H1 (cell line): ENCODE measurements at regions not wholly inside any gene's neighbourhood (a gene's known extent, or its start where the extent isn't known, plus 50 kb on each side); places are given as distances from the start of the nearest gene placed in this dataset.

Experiments
- CTCF ChIA-PET: fragments of 300-600 bp; sonication (Branson Sonifier 250); formaldehyde crosslinking; loops from one replicate; lab custom pipeline; 2021; ENCODE audit not compliant: partially characterized antibody; lab: Charles Lee
- POLR2A ChIA-PET: fragments of 300-600 bp; sonication (Branson Sonifier 250); formaldehyde crosslinking; loops from one replicate; lab custom pipeline; 2021; ENCODE audit warnings: inconsistent platforms; ENCODE audit not compliant: partially characterized antibody; lab: Charles Lee
- DNase-seq, 2 experiments: peaks; one replicate each; pipeline versions ENCODE4 v3.0.0 to v3.0.0-alpha.2; 2010 to 2022; ENCODE audit warnings: low spot score in 2 of 2, low read depth in 1 of 2, mixed read lengths in 1 of 2
- FAIRE-seq: peaks from 2 replicates; lab custom pipeline; 2011; peaks lifted over from hg19 to GRCh38; lab: Jason Lieb, UNC
- H2AFZ ChIP-seq: 2 replicates; pipeline ENCODE4 v1.8.1; 2012; ENCODE audit warnings: low read length, inconsistent platforms
- H2AK5ac ChIP-seq: 2 replicates; pipeline ENCODE4 v1.6.1; 2013; ENCODE audit warnings: low read depth, low read length
- H2BK120ac ChIP-seq: replicated peaks from 2 replicates; pipeline ENCODE3; 2013; ENCODE audit warnings: low read depth, low read length, inconsistent platforms
- H2BK12ac ChIP-seq: 2 replicates; pipeline ENCODE4 v1.6.1; 2013; ENCODE audit warnings: low read depth, low read length
- H2BK15ac ChIP-seq: 2 replicates; pipeline ENCODE4 v1.6.1; 2013; ENCODE audit warnings: low read length
- H2BK20ac ChIP-seq: 2 replicates; pipeline ENCODE4 v1.6.1; 2013; ENCODE audit warnings: low read length
- H2BK5ac ChIP-seq: 2 replicates; pipeline ENCODE4 v1.6.1; 2013; ENCODE audit warnings: low read depth, low read length
- H3K14ac ChIP-seq: 2 replicates; pipeline ENCODE4 v1.6.1; 2013; ENCODE audit warnings: inconsistent platforms; ENCODE audit not compliant: insufficient read length
- H3K18ac ChIP-seq: 2 replicates; pipeline ENCODE4 v1.6.1; 2013; ENCODE audit warnings: low read length; ENCODE audit errors: extremely low read depth
- H3K23ac ChIP-seq: 2 replicates; pipeline ENCODE4 v1.6.1; 2013; ENCODE audit warnings: inconsistent platforms; ENCODE audit not compliant: insufficient read length
- H3K23me2 ChIP-seq: 2 replicates; pipeline ENCODE4 v1.6.1; 2013; ENCODE audit warnings: low read depth, low read length
- H3K27ac ChIP-seq: 2 replicates; pipeline ENCODE4 v1.6.1; 2011; ENCODE audit warnings: low read depth, low read length, inconsistent platforms
- H3K27me3 ChIP-seq, 4 experiments: replicated peaks in 1 of 4; 1 replicate in 1 of 4; 2 replicates in 3 of 4; pipeline versions ENCODE4 v1.6.1 to v1.8.1; 2011 to 2013; ENCODE audit warnings: low read length in 3 of 4, mild to moderate bottlenecking in 3 of 4, inconsistent platforms in 2 of 4, mixed read lengths in 2 of 4, moderate library complexity in 1 of 4; ENCODE audit not compliant: control insufficient read depth in 3 of 4, insufficient read depth in 3 of 4; ENCODE audit errors: extremely low read depth in 1 of 4
- H3K36me3 ChIP-seq, 4 experiments: 2 replicates each; pipeline versions ENCODE4 v1.6.1 to v1.8.1; 2011 to 2013; ENCODE audit warnings: mild to moderate bottlenecking in 4 of 4, low read length in 3 of 4, moderate library complexity in 2 of 4, control low read depth in 1 of 4, inconsistent platforms in 1 of 4; ENCODE audit not compliant: insufficient read depth in 4 of 4, control insufficient read depth in 2 of 4
- H3K4ac ChIP-seq: replicated peaks from 2 replicates; pipeline ENCODE3; 2013; ENCODE audit warnings: low read length, low read depth, mixed read lengths, inconsistent platforms; ENCODE audit not compliant: insufficient read length
- H3K4me1 ChIP-seq, 4 experiments: replicated peaks in 1 of 4; 1 replicate in 1 of 4; 2 replicates in 3 of 4; pipeline versions ENCODE4 v1.6.1 to v1.8.1; 2011 to 2013; ENCODE audit warnings: low read length in 3 of 4, inconsistent platforms in 2 of 4, mixed read lengths in 1 of 4; ENCODE audit not compliant: insufficient read depth in 4 of 4, control insufficient read depth in 3 of 4
- H3K4me2 ChIP-seq, 2 experiments: 2 replicates each; pipeline versions ENCODE4 v1.6.1 to v1.8.1; 2011 to 2013; ENCODE audit warnings: low read depth in 2 of 2, low read length in 2 of 2, control low read depth in 1 of 2, inconsistent platforms in 1 of 2, mild to moderate bottlenecking in 1 of 2; ENCODE audit not compliant: insufficient read depth in 1 of 2
- H3K4me3 ChIP-seq, 4 experiments: fragments of 200-600, 300-600 bp in 1 of 4; sonication (generic), shearing (Covaris generic), sonication (Bioruptor Twin) in 1 of 4; 2 replicates each; pipeline versions ENCODE4 v1.5.1 to v1.8.1; 2011 to 2016; ENCODE audit warnings: low read length in 4 of 4, low read depth in 3 of 4, control low read depth in 2 of 4, inconsistent platforms in 2 of 4, mild to moderate bottlenecking in 2 of 4, mixed read lengths in 1 of 4, moderate library complexity in 1 of 4; ENCODE audit not compliant: insufficient read depth in 2 of 4; ENCODE audit errors: extremely low read depth in 1 of 4
- H3K56ac ChIP-seq: replicated peaks from 2 replicates; pipeline ENCODE3; 2013; ENCODE audit warnings: low read depth, mild to moderate bottlenecking, mixed read lengths, low read length, inconsistent platforms; ENCODE audit not compliant: insufficient read length
- H3K79me1 ChIP-seq: 2 replicates; pipeline ENCODE4 v1.6.1; 2013; ENCODE audit warnings: low read depth, low read length, control low read depth
- H3K79me2 ChIP-seq, 2 experiments: 2 replicates each; pipeline versions ENCODE4 v1.6.1 to v1.8.1; 2012 to 2013; ENCODE audit warnings: low read length in 2 of 2, mild to moderate bottlenecking in 2 of 2, inconsistent platforms in 1 of 2; ENCODE audit not compliant: insufficient read depth in 2 of 2, control insufficient read depth in 1 of 2
- H3K9ac ChIP-seq, 4 experiments: replicated peaks in 1 of 4; 1 replicate in 1 of 4; 2 replicates in 3 of 4; pipeline versions ENCODE4 v1.6.1 to v1.8.1; 2011 to 2013; ENCODE audit warnings: low read depth in 3 of 4, low read length in 3 of 4, control low read depth in 2 of 4, mild to moderate bottlenecking in 2 of 4, moderate library complexity in 2 of 4, inconsistent platforms in 1 of 4; ENCODE audit errors: extremely low read depth in 1 of 4
- H3K9me3 ChIP-seq, 2 experiments: 2 replicates each; pipeline versions ENCODE4 v1.6.1 to v1.8.1; 2012 to 2013; ENCODE audit warnings: mild to moderate bottlenecking in 2 of 2, moderate library complexity in 2 of 2, control low read depth in 1 of 2, inconsistent platforms in 1 of 2, low read depth in 1 of 2, low read length in 1 of 2, mixed read lengths in 1 of 2; ENCODE audit not compliant: insufficient read depth in 2 of 2
- H4K20me1 ChIP-seq, 2 experiments: replicated peaks in 1 of 2; 2 replicates each; pipeline versions ENCODE3 to v1.8.1; 2011 to 2013; ENCODE audit warnings: inconsistent platforms in 2 of 2, low read length in 2 of 2, mild to moderate bottlenecking in 1 of 2; ENCODE audit not compliant: insufficient read depth in 2 of 2, control insufficient read depth in 1 of 2
- H4K5ac ChIP-seq: 2 replicates; pipeline ENCODE4 v1.6.1; 2013; ENCODE audit warnings: low read length, low read depth, mixed read lengths, inconsistent platforms; ENCODE audit not compliant: insufficient read length
- H4K8ac ChIP-seq: 2 replicates; pipeline ENCODE4 v1.8.0; 2013; ENCODE audit warnings: mild to moderate bottlenecking, moderate library complexity, low read length, inconsistent platforms; ENCODE audit not compliant: insufficient read depth; ENCODE audit errors: extremely low read depth
- H4K91ac ChIP-seq: replicated peaks from 2 replicates; pipeline ENCODE3; 2013; ENCODE audit warnings: low read length, mixed read lengths, inconsistent platforms; ENCODE audit not compliant: insufficient read length
- BACH1 ChIP-seq: IDR thresholded peaks from 2 replicates; pipeline ENCODE4 v1.6.1; 2012; ENCODE audit warnings: low read length, improper control_type of control experiment
- BCL11A ChIP-seq, 2 experiments: IDR thresholded peaks; one replicate each; pipeline ENCODE4 v1.6.1; 2011; ENCODE audit warnings: low read depth in 2 of 2, low read length in 2 of 2, mild to moderate bottlenecking in 2 of 2
- CBX5 ChIP-seq: fragments of 300-800, 300-1000 bp; sonication (generic); IDR thresholded peaks from 2 replicates; pipeline ENCODE4 v1.7.1; 2016; ENCODE audit warnings: antibody characterized with exemption, low read length, low read depth
- FOSL1 ChIP-seq: IDR thresholded peaks from 2 replicates; pipeline ENCODE4 v1.6.1; 2011; ENCODE audit warnings: mild to moderate bottlenecking, low read depth, low read length, moderate library complexity; ENCODE audit not compliant: insufficient read depth
- NRF1 ChIP-seq: IDR thresholded peaks from 2 replicates; pipeline ENCODE4 v1.6.1; 2011; ENCODE audit warnings: mild to moderate bottlenecking, low read depth, low read length, improper control_type of control experiment
- POLR2AphosphoS5 ChIP-seq: IDR thresholded peaks from 2 replicates; pipeline ENCODE4 v1.6.1; 2011; ENCODE audit warnings: low read depth, low read length
- POU5F1 ChIP-seq: IDR thresholded peaks from 2 replicates; pipeline ENCODE4 v1.6.1; 2011; ENCODE audit warnings: low read depth, mild to moderate bottlenecking, low read length, moderate library complexity
- RXRA ChIP-seq: IDR thresholded peaks from 2 replicates; pipeline ENCODE4 v1.6.1; 2011; ENCODE audit warnings: low read depth, mild to moderate bottlenecking, low read length, moderate library complexity; ENCODE audit not compliant: insufficient read depth
- SP2 ChIP-seq: IDR thresholded peaks from 2 replicates; pipeline ENCODE4 v1.6.1; 2012; ENCODE audit warnings: mild to moderate bottlenecking, low read length, inconsistent platforms
- TAF1 ChIP-seq: IDR thresholded peaks from 2 replicates; pipeline ENCODE4 v1.6.1; 2011; ENCODE audit warnings: mild to moderate bottlenecking, low read depth, low read length
- TCF12 ChIP-seq: IDR thresholded peaks from 2 replicates; pipeline ENCODE4 v1.6.1; 2011; ENCODE audit warnings: low read depth, mild to moderate bottlenecking, low read length
- YY1 ChIP-seq: IDR thresholded peaks from 2 replicates; pipeline ENCODE4 v1.6.1; 2011; ENCODE audit warnings: low read depth, mild to moderate bottlenecking, low read length
- WGBS, 2 experiments: shearing (Covaris generic) in 1 of 2; methylation state at CpG; one replicate each; pipeline versions ENCODE4 v1.1.6 to v1.1.7; 2013 to 2015; ENCODE audit warnings: low lambda C conversion rate in 2 of 2, mixed read lengths in 2 of 2, inconsistent platforms in 1 of 2, low coverage in 1 of 2, missing lambda C conversion rate in 1 of 2; ENCODE audit not compliant: insufficient replicate concordance in 2 of 2, insufficient coverage in 1 of 2, insufficient read length in 1 of 2; ENCODE audit errors: extremely low coverage in 1 of 2, missing lambda C conversion rate in 1 of 2; 5-methylcytosine and 5-hydroxymethylcytosine counted together
- TF ChIP-seq, protein P1 (sequence below), 3 experiments: IDR thresholded peaks; 1 replicate in 2 of 3; 2 replicates in 1 of 3; pipeline versions ENCODE4 v1.5.1 to v1.6.1; 2011; ENCODE audit warnings: low read length in 3 of 3, mild to moderate bottlenecking in 3 of 3, inconsistent platforms in 2 of 3, low read depth in 1 of 3, moderate library complexity in 1 of 3; ENCODE audit not compliant: insufficient read depth in 1 of 3; ENCODE audit errors: control extremely low read depth in 1 of 3

DNA sequence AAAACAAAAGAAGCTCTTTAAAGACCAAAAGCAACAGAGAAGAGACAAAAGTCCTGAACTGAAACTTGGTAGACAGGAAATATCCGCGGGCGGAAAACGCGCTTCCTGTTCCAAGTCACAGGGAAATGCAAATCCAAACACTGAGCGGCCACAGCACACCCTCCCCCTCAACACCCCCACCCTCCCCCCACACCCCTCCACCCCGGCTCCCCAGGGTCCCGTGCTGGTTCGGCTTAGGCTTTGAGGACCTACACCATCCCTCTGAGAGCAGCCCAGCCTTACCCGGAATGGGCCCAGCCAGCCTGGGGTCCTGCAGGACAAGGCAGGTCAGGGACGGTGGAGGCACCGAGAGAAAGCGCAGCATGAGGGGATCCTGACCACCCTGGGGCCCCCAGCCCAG lies 160.4 kb downstream of the BRD1 start:
- H2BK12ac ChIP-seq = no peak overlapping the region
- DNase-seq (peak in 1 of 2 experiments; percentile 43), FAIRE-seq (no peak)
- no peak overlapping the region for H3K4me2 ChIP-seq
- H3K56ac ChIP-seq = no peak overlapping the region
- H3K27me3 ChIP-seq = peaks cover 24 to 41% (median 33%) of the 10 kb centered on the region in 4 experiments
- peaks cover 0 to 16% (median 4%) of the 10 kb centered on the region in 4 experiments for H3K4me1 ChIP-seq
- no peak overlapping the region for H2BK5ac ChIP-seq
- no peak overlapping the region for H2BK120ac ChIP-seq
- H3K4me3 ChIP-seq = no peak overlapping the region
- no peak overlapping the region for H3K9ac ChIP-seq
- H3K79me1 ChIP-seq = no peaks in the 10 kb centered on the region
- H4K8ac ChIP-seq = no peak overlapping the region
- H3K23ac ChIP-seq = no peak overlapping the region
- no peak overlapping the region for H3K27ac ChIP-seq
- CTCF ChIA-PET = interaction anchor here (0.7 to 1.7 kb wide), 2 partner anchors 235 to 884 kb away, joined by 3 to 4 read pairs; no protein-coding TSS in a partner anchor
- peaks cover 9% of the 10 kb centered on the region; the same call in 1 of the 2 replicates for H3K23me2 ChIP-seq
- 85% methylated on average over 12 of the region's 13 CpGs; no CpG with 5 or more reads in 1 of the 2 experiments for WGBS, 2 experiments
- no peak overlapping the region for H2BK20ac ChIP-seq
- POLR2A ChIA-PET = interaction anchor here (1.0 kb wide), 1 partner anchor 158 kb away, joined by 3 read pairs; no protein-coding TSS in a partner anchor
- no peak overlapping the region for H2BK15ac ChIP-seq
- no peak overlapping the region for H4K5ac ChIP-seq
- H2AFZ ChIP-seq = no peak overlapping the region
- H3K9me3 ChIP-seq = peaks cover 0 to 6% of the 10 kb centered on the region in 2 experiments; a peak in 3 of 4 replicates
- no peaks in the 10 kb centered on the region for H3K36me3 ChIP-seq
- no peaks in the 10 kb centered on the region for H3K79me2 ChIP-seq
- no peak overlapping the region for H4K91ac ChIP-seq
- no peak overlapping the region for H3K4ac ChIP-seq
- H3K18ac ChIP-seq = no peak overlapping the region
- H2AK5ac ChIP-seq = no peak overlapping the region
- H4K20me1 ChIP-seq = peaks cover 0 to 1% of the 10 kb centered on the region in 2 experiments
- H3K14ac ChIP-seq = no peak overlapping the region
- TF ChIP-seq TCF12 (no peak), NRF1 (no peak), FOSL1 (no peak), CBX5 (no peak), POLR2AphosphoS5 (no peak), BCL11A (IDR thresholded peaks at IDR 0.05; ENCODE audit: low read depth in 2 of 2, low read length in 2 of 2) (no peak), POU5F1 (no peak), SP2 (no peak), TAF1 (no peak), BACH1 (no peak), RXRA (no peak), YY1 (no peak)
- TF ChIP-seq, protein P1, sequence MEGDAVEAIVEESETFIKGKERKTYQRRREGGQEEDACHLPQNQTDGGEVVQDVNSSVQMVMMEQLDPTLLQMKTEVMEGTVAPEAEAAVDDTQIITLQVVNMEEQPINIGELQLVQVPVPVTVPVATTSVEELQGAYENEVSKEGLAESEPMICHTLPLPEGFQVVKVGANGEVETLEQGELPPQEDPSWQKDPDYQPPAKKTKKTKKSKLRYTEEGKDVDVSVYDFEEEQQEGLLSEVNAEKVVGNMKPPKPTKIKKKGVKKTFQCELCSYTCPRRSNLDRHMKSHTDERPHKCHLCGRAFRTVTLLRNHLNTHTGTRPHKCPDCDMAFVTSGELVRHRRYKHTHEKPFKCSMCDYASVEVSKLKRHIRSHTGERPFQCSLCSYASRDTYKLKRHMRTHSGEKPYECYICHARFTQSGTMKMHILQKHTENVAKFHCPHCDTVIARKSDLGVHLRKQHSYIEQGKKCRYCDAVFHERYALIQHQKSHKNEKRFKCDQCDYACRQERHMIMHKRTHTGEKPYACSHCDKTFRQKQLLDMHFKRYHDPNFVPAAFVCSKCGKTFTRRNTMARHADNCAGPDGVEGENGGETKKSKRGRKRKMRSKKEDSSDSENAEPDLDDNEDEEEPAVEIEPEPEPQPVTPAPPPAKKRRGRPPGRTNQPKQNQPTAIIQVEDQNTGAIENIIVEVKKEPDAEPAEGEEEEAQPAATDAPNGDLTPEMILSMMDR (IDR thresholded peaks at IDR 0.05; ENCODE audit: control extremely low read depth in 1 of 3, insufficient read depth in 1 of 3, low read depth in 1 of 3, low read length in 3 of 3) = no peak
